Liver (tissue), 7 donors: ENCODE measurements at regions not wholly inside any gene's neighbourhood (a gene's known extent, or its start where the extent isn't known, plus 50 kb on each side); places are given as distances from the start of the nearest gene placed in this dataset.

Source experiments
- DNase-seq: peaks from one replicate; pipeline ENCODE4 v3.0.0-alpha.2; 2017; ENCODE audit warnings: low spot score
- H3K27ac ChIP-seq, 2 donors: one replicate each; pipeline ENCODE4 v1.7.0; 2013; ENCODE audit warnings: inconsistent platforms in 2 of 2, low read length in 2 of 2, control low read depth in 1 of 2, low read depth in 1 of 2, mild to moderate bottlenecking in 1 of 2
- H3K27me3 ChIP-seq, 4 donors: one replicate each; pipeline versions ENCODE4 v1.6.1 to v1.7.0; 2013; ENCODE audit warnings: low read length in 3 of 4, inconsistent platforms in 1 of 4, mild to moderate bottlenecking in 1 of 4, moderate library complexity in 1 of 4; ENCODE audit not compliant: control insufficient read depth in 4 of 4, insufficient read depth in 4 of 4
- H3K36me3 ChIP-seq, 4 donors: one replicate each; pipeline versions ENCODE4 v1.6.1 to v1.7.0; 2013; ENCODE audit warnings: low read length in 3 of 4, mild to moderate bottlenecking in 3 of 4, low read depth in 1 of 4, moderate library complexity in 1 of 4; ENCODE audit not compliant: control insufficient read depth in 4 of 4, insufficient read depth in 3 of 4
- H3K4me1 ChIP-seq, 4 donors: one replicate each; pipeline versions ENCODE4 v1.6.1 to v1.7.0; 2013; ENCODE audit warnings: low read length in 3 of 4, mild to moderate bottlenecking in 3 of 4, moderate library complexity in 1 of 4; ENCODE audit not compliant: control insufficient read depth in 4 of 4, insufficient read depth in 4 of 4
- H3K4me3 ChIP-seq, 3 donors: one replicate each; pipeline versions ENCODE4 v1.6.1 to v1.7.0; 2013; ENCODE audit warnings: low read length in 3 of 3, control low read depth in 1 of 3, low read depth in 1 of 3, mild to moderate bottlenecking in 1 of 3
- H3K9ac ChIP-seq, 2 donors: one replicate each; pipeline ENCODE4 v1.7.0; 2013; ENCODE audit warnings: low read length in 2 of 2, mild to moderate bottlenecking in 2 of 2, moderate library complexity in 2 of 2, control low read depth in 1 of 2, low read depth in 1 of 2
- H3K9me3 ChIP-seq, 4 donors: one replicate each; pipeline versions ENCODE4 v1.6.1 to v1.7.0; 2013; ENCODE audit warnings: low read length in 3 of 4; ENCODE audit not compliant: control insufficient read depth in 4 of 4
- ATF3 ChIP-seq: IDR thresholded peaks from 2 replicates; pipeline ENCODE4 v1.6.1; 2016; ENCODE audit warnings: antibody characterized with exemption
- EGR1 ChIP-seq, 2 donors: IDR thresholded peaks; 2 replicates each; pipeline ENCODE4 v1.6.1; 2016 to 2018; ENCODE audit warnings: antibody characterized with exemption in 2 of 2, low read depth in 2 of 2
- FOXA1 ChIP-seq: IDR thresholded peaks from 2 replicates; pipeline ENCODE4 v1.6.1; 2016; ENCODE audit warnings: antibody characterized with exemption
- FOXA2 ChIP-seq: IDR thresholded peaks from 2 replicates; pipeline ENCODE4 v1.6.1; 2016; ENCODE audit warnings: antibody characterized with exemption
- GABPA ChIP-seq, 2 donors: IDR thresholded peaks in 1 of 2; conservative IDR thresholded peaks in 1 of 2; 2 replicates each; pipeline ENCODE4 v1.6.1; 2016; ENCODE audit warnings: antibody characterized with exemption in 2 of 2, mild to moderate bottlenecking in 1 of 2, moderate library complexity in 1 of 2
- HNF4A ChIP-seq, 2 donors: conservative IDR thresholded peaks; 2 replicates each; pipeline ENCODE4 v1.6.1; 2016; ENCODE audit warnings: antibody characterized with exemption in 2 of 2, mild to moderate bottlenecking in 2 of 2
- JUND ChIP-seq, 2 donors: IDR thresholded peaks; 2 replicates each; pipeline ENCODE4 v1.6.1; 2016; ENCODE audit warnings: antibody characterized with exemption in 2 of 2
- NR2F2 ChIP-seq: IDR thresholded peaks from 2 replicates; pipeline ENCODE4 v1.6.1; 2016; ENCODE audit warnings: antibody characterized with exemption
- RAD21 ChIP-seq, 2 donors: IDR thresholded peaks; 2 replicates each; pipeline ENCODE4 v1.6.1; 2016; ENCODE audit warnings: antibody characterized with exemption in 2 of 2, mild to moderate bottlenecking in 2 of 2
- REST ChIP-seq: IDR thresholded peaks from 2 replicates; pipeline ENCODE4 v1.6.1; 2016; ENCODE audit warnings: antibody characterized with exemption, mild to moderate bottlenecking
- RXRA ChIP-seq, 2 donors: IDR thresholded peaks; 2 replicates each; pipeline ENCODE4 v1.6.1; 2017 to 2018; ENCODE audit warnings: antibody characterized with exemption in 2 of 2, mild to moderate bottlenecking in 1 of 2
- SP1 ChIP-seq: IDR thresholded peaks from 2 replicates; pipeline ENCODE4 v1.6.1; 2018; ENCODE audit warnings: antibody characterized with exemption, mild to moderate bottlenecking
- TAF1 ChIP-seq: conservative IDR thresholded peaks from 2 replicates; pipeline ENCODE4 v1.6.1; 2016; ENCODE audit warnings: antibody characterized with exemption, mild to moderate bottlenecking
- YY1 ChIP-seq: IDR thresholded peaks from 2 replicates; pipeline ENCODE4 v1.6.1; 2016; ENCODE audit warnings: antibody characterized with exemption, mild to moderate bottlenecking
- WGBS: extraction: QIAGEN DNeasy Blood & Tissue Kit; methylation state at CpG from one replicate; pipeline ENCODE4 v1.1.7; 2013; 5-methylcytosine and 5-hydroxymethylcytosine counted together
- TF ChIP-seq, protein P1 (sequence below): IDR thresholded peaks from 2 replicates; pipeline ENCODE4 v1.6.1; 2016; ENCODE audit warnings: antibody characterized with exemption
- TF ChIP-seq, protein P2 (sequence below): IDR thresholded peaks from 2 replicates; pipeline ENCODE4 v1.6.1; 2016; ENCODE audit warnings: antibody characterized with exemption
- donor health status: healthy.
- donor health status: healthy.
- donor health status: healthy.
- donor health status: healthy.

GRCh38 chrX:40853004-40853815 lies 117.9 kb upstream of the MED14 start:
- Histone ChIP-seq H3K27me3 (no peaks in the 10 kb centered on the region), H3K27ac (no peak overlapping the region), H3K9ac (no peak overlapping the region), H3K9me3 (peaks cover 0 to 3% (median 0%) of the 10 kb centered on the region in 4 donors), H3K4me1 (no peaks in the 10 kb centered on the region), H3K36me3 (no peaks in the 10 kb centered on the region), H3K4me3 (no peak overlapping the region)
- 68% methylated on average over 4 of the region's 4 CpGs for WGBS
- DNase-seq, result no peak
- TF ChIP-seq FOXA2, result no peak
- no peak for TF ChIP-seq EGR1 (IDR thresholded peaks at IDR 0.05; ENCODE audit: low read depth in 2 of 2)
- TF ChIP-seq, protein P1, sequence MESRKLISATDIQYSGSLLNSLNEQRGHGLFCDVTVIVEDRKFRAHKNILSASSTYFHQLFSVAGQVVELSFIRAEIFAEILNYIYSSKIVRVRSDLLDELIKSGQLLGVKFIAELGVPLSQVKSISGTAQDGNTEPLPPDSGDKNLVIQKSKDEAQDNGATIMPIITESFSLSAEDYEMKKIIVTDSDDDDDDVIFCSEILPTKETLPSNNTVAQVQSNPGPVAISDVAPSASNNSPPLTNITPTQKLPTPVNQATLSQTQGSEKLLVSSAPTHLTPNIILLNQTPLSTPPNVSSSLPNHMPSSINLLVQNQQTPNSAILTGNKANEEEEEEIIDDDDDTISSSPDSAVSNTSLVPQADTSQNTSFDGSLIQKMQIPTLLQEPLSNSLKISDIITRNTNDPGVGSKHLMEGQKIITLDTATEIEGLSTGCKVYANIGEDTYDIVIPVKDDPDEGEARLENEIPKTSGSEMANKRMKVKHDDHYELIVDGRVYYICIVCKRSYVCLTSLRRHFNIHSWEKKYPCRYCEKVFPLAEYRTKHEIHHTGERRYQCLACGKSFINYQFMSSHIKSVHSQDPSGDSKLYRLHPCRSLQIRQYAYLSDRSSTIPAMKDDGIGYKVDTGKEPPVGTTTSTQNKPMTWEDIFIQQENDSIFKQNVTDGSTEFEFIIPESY, result no peak
- no peak for TF ChIP-seq RXRA (IDR thresholded peaks at IDR 0.05)

DNA sequence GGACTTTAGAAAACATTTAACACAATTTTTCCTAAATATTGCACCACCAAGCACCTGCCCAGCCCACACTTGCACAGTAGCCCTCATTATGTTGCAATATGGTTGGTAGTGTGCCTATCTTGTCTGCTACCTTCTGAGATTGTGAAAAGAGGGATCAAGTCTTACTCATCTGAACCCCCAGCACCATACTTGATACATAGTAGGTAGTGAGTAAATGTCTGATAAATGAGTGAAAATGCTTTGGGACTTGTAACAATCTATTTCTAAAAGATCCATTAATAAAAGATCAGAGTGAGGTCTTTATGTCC lies 118.4 kb upstream of the MED14 start:
- no peak overlapping the region for H3K4me3 ChIP-seq
- no peak for DNase-seq
- H3K4me1 ChIP-seq, result no peaks in the 10 kb centered on the region
- no peaks in the 10 kb centered on the region for H3K27me3 ChIP-seq
- no peak overlapping the region for H3K27ac ChIP-seq
- peak in 1 of 2 donors; percentile 18 for TF ChIP-seq HNF4A (conservative IDR thresholded peaks at IDR 0.05)
- TF ChIP-seq, protein P2, sequence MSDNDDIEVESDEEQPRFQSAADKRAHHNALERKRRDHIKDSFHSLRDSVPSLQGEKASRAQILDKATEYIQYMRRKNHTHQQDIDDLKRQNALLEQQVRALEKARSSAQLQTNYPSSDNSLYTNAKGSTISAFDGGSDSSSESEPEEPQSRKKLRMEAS, result no peak
- no peak for TF ChIP-seq SP1
- TF ChIP-seq RXRA (IDR thresholded peaks at IDR 0.05), result peak in 1 of 2 donors; percentile 7
- TF ChIP-seq GABPA (IDR thresholded peaks at IDR 0.05 in 1 of 2, conservative IDR thresholded peaks at IDR 0.05 in 1 of 2), result no peak
- TF ChIP-seq TAF1, result no peak
- TF ChIP-seq YY1, result no peak
- no peaks in the 10 kb centered on the region for H3K36me3 ChIP-seq
- H3K9me3 ChIP-seq, result peaks cover 0 to 3% (median 0%) of the 10 kb centered on the region in 4 donors
- no peak overlapping the region for H3K9ac ChIP-seq

GRCh38 chrX:40854242-40854641 lies 118.9 kb upstream of the MED14 start:
- Histone ChIP-seq H3K4me1 (no peaks in the 10 kb centered on the region), H3K9me3 (peaks cover 0 to 3% (median 0%) of the 10 kb centered on the region in 4 donors), H3K27me3 (no peaks in the 10 kb centered on the region), H3K27ac (no peak overlapping the region), H3K9ac (no peak overlapping the region), H3K4me3 (no peak overlapping the region), H3K36me3 (no peaks in the 10 kb centered on the region)
- no peak for DNase-seq
- 93% methylated on average over 1 of the region's 1 CpG for WGBS
- no peak for TF ChIP-seq HNF4A (conservative IDR thresholded peaks at IDR 0.05)
- TF ChIP-seq REST, result no peak
- no peak for TF ChIP-seq TAF1
- no peak for TF ChIP-seq EGR1 (IDR thresholded peaks at IDR 0.05; ENCODE audit: low read depth in 2 of 2)
- TF ChIP-seq, protein P1, result no peak
- no peak for TF ChIP-seq JUND (IDR thresholded peaks at IDR 0.05)
- TF ChIP-seq FOXA1, result no peak
- no peak for TF ChIP-seq YY1
- no peak for TF ChIP-seq RXRA (IDR thresholded peaks at IDR 0.05)
- TF ChIP-seq SP1, result no peak
- TF ChIP-seq NR2F2, result no peak
- no peak for TF ChIP-seq GABPA (IDR thresholded peaks at IDR 0.05 in 1 of 2, conservative IDR thresholded peaks at IDR 0.05 in 1 of 2)
- TF ChIP-seq, protein P2, result no peak
- TF ChIP-seq RAD21 (IDR thresholded peaks at IDR 0.05), result no peak
- no peak for TF ChIP-seq ATF3
